ENCODE measurements at regions not wholly inside any gene's neighbourhood (a gene's known extent, or its start where the extent isn't known, plus 50 kb on each side); places are given as distances from the start of the nearest gene placed in this dataset.

DNA sequence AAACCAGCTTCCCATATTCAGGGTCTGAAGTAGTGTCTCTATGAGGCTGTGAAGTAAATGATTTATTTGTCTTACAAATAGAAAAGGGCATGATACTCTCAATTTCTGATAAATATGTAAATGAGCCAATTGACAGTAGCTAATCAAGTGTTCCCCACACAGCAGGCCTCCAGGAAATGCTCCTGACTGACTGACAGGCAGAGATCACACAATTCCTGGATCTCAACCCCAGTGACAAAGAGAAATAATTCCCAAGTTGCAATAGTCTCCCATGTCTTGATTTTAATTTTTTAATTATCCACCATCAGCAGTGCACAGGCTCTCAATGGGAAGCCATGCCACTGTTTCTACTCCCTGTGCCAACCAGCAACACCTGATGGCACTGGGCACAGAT is 390.4 kb downstream of the SOX11 start:
- TF ChIP-seq FOXP1 (CRISPR knock-in tag; IDR thresholded peaks at IDR 0.05; ENCODE audit: borderline replicate concordance) (no peak), ATF2 (CRISPR knock-in tag; IDR thresholded peaks at IDR 0.05; ENCODE audit: borderline replicate concordance, low read depth) (no peak), RORB (CRISPR knock-in tag; IDR thresholded peaks at IDR 0.05) (no peak), GABPB1 (CRISPR knock-in tag; IDR thresholded peaks at IDR 0.05) (no peak), JUN (CRISPR knock-in tag; IDR thresholded peaks at IDR 0.05) (no peak), STAT6 (CRISPR knock-in tag; conservative IDR thresholded peaks at IDR 0.05; ENCODE audit: low read depth) (no peak), ESRRA (CRISPR knock-in tag; IDR thresholded peaks at IDR 0.05; ENCODE audit: borderline replicate concordance) (no peak), EMX1 (CRISPR knock-in tag; IDR thresholded peaks at IDR 0.05) (no peak), RELA (CRISPR knock-in tag; IDR thresholded peaks at IDR 0.05; ENCODE audit: borderline replicate concordance) (no peak), USF1 (CRISPR knock-in tag; IDR thresholded peaks at IDR 0.05) (no peak), ETV6 (CRISPR knock-in tag; IDR thresholded peaks at IDR 0.05) (no peak), NR2C2 (CRISPR knock-in tag; IDR thresholded peaks at IDR 0.05) (no peak)
- TF ChIP-seq, protein P1, sequence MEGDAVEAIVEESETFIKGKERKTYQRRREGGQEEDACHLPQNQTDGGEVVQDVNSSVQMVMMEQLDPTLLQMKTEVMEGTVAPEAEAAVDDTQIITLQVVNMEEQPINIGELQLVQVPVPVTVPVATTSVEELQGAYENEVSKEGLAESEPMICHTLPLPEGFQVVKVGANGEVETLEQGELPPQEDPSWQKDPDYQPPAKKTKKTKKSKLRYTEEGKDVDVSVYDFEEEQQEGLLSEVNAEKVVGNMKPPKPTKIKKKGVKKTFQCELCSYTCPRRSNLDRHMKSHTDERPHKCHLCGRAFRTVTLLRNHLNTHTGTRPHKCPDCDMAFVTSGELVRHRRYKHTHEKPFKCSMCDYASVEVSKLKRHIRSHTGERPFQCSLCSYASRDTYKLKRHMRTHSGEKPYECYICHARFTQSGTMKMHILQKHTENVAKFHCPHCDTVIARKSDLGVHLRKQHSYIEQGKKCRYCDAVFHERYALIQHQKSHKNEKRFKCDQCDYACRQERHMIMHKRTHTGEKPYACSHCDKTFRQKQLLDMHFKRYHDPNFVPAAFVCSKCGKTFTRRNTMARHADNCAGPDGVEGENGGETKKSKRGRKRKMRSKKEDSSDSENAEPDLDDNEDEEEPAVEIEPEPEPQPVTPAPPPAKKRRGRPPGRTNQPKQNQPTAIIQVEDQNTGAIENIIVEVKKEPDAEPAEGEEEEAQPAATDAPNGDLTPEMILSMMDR (IDR thresholded peaks at IDR 0.05), result no peak

Measured in WTC11 (cell line).